ENCODE measurements at regions not wholly inside any gene's neighbourhood (a gene's known extent, or its start where the extent isn't known, plus 50 kb on each side); places are given as distances from the start of the nearest gene placed in this dataset.

GRCh38 chr4:42330002-42330592 is 67.2 kb upstream of the SHISA3 start:
- no peak for DNase-seq (ENCODE audit: low read depth)

GRCh38 chr4:42331040-42331439 is 66.2 kb upstream of the SHISA3 start:
- DNase-seq (ENCODE audit: low read depth) = no peak

- peak; percentile 21 for DNase-seq (ENCODE audit: low read depth)
Observed at GRCh38 chr4:42331914-42332368, 65.3 kb upstream of the SHISA3 start.

- peak; percentile 2 for DNase-seq (ENCODE audit: low read depth)
Observed at GRCh38 chr4:42339935-42340406, 57.3 kb upstream of the SHISA3 start.

- DNase-seq (ENCODE audit: low read depth) = no peak
Observed at GRCh38 chr4:42341518-42342026, 55.7 kb upstream of the SHISA3 start.

GRCh38 chr4:42342459-42342858 is 54.8 kb upstream of the SHISA3 start:
- no peak for DNase-seq (ENCODE audit: low read depth)

- DNase-seq (ENCODE audit: low read depth) = no peak
Observed at GRCh38 chr4:42344309-42344708, 53.0 kb upstream of the SHISA3 start.

- DNase-seq (ENCODE audit: low read depth) = no peak
Observed at GRCh38 chr4:42344749-42345148, 52.5 kb upstream of the SHISA3 start.

GRCh38 chr4:42345962-42346544 is 51.2 kb upstream of the SHISA3 start:
- DNase-seq (ENCODE audit: low read depth) = no peak

- no peak for DNase-seq (ENCODE audit: low read depth)
Observed at GRCh38 chr4:42347076-42347475, 50.2 kb upstream of the SHISA3 start.
